Mesenteric fat pad (tissue), 1 donor: ENCODE measurements at regions not wholly inside any gene's neighbourhood (a gene's known extent, or its start where the extent isn't known, plus 50 kb on each side); places are given as distances from the start of the nearest gene placed in this dataset.

Source experiments
- DNase-seq: peaks from one replicate; pipeline ENCODE4 v3.0.0-alpha.2; 2020; ENCODE audit warnings: low spot score
- donor health status: DM: yes; HTN: yes; CAD: no.

GRCh38 chr5:68379275-68380036, 163.9 kb downstream of the PIK3R1 start:
- no peak for DNase-seq

- DNase-seq: no peak
Measured at GRCh38 chr5:68380078-68380477, 164.5 kb downstream of the PIK3R1 start.

DNA sequence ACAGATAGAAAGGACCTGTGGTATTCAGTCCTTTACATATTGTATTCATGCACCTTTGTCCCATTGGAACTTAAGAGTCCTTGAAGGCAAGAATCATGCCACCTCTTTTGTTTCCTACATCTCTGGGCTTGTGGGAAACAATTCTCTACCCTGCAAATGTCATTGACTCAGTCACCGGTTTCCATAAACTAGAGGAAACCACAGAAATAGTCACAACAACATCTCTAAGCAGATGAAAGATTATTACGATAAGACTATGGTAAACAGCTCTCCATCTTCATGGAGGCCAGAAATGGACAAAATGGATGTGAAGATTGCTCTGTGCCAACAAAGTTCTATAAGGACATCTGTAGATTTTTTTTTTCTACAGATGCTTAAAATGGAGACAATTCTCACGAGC, 165.5 kb downstream of the PIK3R1 start:
- DNase-seq: no peak

DNA sequence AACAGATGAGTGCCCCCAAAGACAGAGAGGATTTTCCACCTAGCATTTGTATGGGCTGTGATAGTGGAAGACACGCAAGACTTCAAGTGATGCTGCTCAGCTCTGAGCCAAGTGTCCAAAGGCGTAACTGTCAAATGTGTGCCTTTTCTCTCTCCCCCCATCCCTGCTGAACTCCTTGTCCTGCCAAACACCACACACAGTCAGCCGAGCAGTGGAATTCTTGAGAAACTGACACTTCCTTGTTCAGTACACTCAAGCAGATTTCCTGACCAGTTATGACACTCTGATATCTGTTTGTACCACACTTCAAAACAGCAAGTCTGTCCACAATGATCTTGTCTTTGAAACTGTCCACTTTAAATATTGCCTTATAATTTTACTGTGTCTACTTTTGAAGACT, 166.4 kb downstream of the PIK3R1 start:
- DNase-seq: no peak

- no peak for DNase-seq
Measured at GRCh38 chr5:68382640-68383039, 167.1 kb downstream of the PIK3R1 start.

DNA sequence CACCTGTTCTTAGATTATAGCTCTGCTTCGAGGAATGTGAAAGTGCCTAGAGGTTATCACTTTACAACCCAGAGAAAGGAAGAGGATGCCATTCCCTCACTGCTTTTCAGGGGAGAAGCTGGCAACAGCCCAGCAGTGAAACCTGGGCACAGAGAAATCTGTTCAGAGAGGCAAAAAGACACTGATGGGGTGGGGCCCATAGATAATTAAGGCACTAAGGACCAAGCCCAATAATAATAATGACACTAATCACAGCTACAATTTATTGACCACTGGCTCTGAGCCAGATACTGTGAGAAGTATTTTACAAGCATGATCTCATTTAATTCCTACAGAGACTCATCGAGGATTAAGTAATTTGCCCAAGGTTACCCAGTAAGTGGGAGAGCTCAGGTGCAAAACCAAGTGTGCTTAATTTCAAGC, 168.3 kb downstream of the PIK3R1 start:
- DNase-seq: no peak

- no peak for DNase-seq
Measured at GRCh38 chr5:68384936-68385594, 169.5 kb downstream of the PIK3R1 start.

DNA sequence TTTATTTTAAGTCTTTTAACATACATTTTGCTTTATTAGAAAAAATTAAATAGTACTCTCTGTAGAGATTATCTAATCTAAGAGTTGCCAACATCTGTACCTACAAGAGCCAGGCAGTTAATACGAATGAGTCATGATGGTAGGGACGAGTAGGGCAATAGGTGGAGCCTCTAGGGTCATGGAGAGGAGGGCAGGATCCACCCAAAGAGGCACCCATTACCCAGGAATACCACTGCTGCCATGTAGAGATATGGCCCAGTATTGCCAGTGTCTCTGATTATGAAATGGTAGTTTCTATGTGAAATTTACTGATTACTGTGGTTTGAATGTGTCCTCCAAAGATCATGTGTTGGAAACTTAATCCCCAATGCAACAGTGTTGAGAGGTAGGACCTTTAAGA, 170.4 kb downstream of the PIK3R1 start:
- no peak for DNase-seq

GRCh38 chr5:68387074-68387796, 171.7 kb downstream of the PIK3R1 start:
- no peak for DNase-seq

- DNase-seq: no peak
Measured at GRCh38 chr5:68389618-68390017, 174.1 kb downstream of the PIK3R1 start.

- no peak for DNase-seq
Measured at GRCh38 chr5:68392617-68393016, 177.1 kb downstream of the PIK3R1 start.

DNA sequence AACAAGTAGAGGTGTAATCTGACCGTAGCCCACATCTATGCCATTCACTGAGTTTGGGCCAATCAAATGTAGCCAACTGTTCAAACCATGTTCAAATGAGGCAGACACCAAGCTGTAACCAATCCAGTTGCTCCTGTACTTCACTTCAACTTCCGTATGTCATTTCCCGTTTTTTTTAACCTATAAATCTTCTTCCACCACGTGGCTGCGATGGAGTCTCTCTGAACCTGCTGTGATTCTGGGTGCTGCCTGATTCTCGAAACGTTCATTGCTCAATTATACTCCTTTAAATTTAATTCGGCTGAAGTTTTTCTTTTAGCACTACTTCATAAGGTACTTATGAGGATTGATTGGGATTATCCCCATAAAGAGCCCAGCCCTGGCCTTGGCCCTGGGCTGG, 179.7 kb downstream of the PIK3R1 start:
- no peak for DNase-seq

DNA sequence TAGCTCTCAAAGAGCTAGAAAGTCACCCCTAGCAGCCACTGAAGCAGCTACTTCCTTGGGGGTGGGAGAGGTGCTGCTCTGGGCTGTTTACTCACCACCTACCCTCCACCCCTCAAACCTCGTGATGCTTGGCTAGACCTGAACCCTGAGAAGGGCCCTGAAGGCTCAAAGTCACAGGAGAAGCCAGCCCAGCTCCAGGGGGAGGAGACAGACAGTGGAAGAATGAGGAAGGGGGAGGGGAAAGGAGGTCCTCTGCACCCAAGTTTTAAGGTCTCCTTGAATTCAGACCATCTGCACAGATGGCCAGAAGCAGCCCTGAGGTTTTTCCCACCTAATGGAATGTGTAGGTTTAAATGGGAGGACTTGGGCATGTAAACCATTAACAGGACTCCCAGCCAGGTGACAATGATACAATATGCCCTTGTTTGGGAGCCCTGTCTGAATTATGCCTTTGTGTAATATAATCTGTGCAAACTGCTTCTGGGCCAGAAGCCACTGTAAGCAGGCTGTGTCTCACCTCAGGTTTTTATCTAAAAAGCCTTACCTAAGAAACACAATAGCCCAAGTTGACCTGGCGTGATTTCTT, 180.5 kb downstream of the PIK3R1 start:
- no peak for DNase-seq

- no peak for DNase-seq
Measured at GRCh38 chr5:68396722-68397121, 181.2 kb downstream of the PIK3R1 start.

DNA sequence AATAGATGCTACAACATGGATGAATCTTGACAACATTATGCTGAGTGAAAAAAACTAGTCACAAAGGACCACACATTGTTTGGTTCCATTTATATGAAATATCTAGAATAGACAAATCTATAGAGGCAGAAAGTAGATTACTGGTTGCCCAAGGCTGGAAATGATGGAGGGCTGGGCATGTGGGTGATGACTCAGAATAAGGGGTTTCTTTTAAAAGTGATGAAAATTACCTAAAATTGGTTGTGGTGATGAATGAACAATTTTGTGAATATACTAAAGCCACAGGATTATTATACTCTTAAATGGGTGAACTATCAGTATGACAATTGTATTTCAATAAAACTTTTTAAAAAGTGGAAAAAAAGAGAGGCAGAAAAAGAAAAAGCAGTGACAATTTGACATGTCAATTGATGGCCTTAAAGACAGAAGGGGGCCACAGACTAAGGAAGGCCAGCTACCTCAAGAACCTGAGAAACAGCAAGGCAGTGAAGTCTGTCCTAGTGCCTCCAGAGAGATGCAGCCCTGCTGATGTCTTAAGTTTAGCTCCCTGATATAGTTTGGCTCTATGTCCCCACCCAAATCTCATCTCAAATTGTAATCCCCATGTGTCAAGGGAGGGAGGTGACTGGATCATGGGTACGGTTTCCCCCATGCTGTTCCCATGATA, 182.7 kb downstream of the PIK3R1 start:
- DNase-seq: no peak

GRCh38 chr5:68403301-68403700, 187.7 kb downstream of the PIK3R1 start:
- no peak for DNase-seq

DNA sequence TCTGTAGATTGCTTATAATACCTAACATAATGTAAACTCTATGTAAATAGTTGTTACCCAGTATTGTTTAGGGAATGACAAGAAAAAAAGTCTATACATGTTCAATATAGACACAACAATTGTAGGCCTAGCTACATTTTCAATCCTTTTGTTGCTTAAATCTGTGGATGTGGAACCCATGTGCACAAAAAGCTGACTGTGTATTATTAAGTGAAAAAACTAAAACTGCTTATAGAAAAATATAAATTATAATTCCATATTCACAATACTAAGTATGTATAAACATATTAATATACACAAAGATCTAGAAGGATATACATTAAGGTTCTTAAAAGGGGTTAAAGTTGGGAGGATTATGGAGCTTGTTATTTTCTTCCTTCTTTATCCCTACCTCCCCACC, 188.7 kb downstream of the PIK3R1 start:
- no peak for DNase-seq

DNA sequence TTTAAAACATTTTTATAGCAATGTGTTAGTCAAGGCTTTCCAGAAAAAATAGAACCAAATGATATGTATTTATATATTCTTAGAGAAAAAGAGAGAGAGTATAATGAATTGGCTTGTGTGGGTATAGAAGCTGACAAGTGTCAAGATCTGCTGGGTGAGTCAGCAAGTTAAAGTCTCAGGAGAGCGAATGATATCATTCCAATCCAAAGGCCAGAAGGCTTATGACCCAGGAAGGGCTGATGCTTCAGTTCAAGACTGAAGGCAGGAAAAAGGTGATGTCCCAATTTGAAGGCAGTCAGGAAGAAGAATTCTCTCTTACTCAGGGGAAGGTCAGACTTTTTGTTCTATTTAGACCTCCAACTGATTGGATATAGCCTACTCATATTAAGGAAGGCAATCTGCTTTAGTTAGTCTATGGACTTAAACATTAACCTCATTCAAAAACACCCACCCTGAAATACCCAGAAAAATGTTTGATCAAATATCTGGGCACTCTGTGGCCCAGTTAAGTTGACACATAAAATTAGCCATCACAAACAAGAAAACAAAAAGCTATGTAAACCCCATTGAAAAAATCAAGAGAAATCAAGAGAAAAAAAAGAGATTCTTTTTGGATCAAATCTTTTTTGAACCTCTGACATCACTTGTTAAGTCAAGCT, 189.6 kb downstream of the PIK3R1 start:
- DNase-seq: no peak

GRCh38 chr5:68405784-68406743, 190.5 kb downstream of the PIK3R1 start:
- DNase-seq: no peak

DNA sequence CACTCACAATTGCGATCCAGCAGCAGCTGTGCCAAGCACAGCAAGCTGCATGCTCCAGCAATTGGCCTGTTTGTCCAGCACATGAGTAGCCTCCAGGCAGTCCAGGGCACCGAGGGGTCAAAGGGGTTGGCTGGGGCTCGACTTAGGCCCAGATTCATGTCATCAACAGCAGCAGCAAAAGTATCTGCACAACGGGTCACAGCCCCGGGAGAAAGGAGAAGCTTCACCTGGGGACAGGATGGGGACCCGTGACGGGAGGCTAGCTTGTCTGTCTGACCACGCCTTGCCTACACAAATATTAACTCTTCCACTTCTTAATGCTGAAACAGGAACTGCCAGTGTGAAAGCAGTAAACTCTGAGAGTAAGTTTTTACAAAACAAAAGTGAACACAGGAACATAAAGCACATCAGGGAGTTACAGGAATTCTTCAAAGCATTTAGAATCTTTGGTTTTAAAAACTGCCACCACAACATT, 191.2 kb downstream of the PIK3R1 start:
- no peak for DNase-seq
